ENCODE measurements at regions not wholly inside any gene's neighbourhood (a gene's known extent, or its start where the extent isn't known, plus 50 kb on each side); places are given as distances from the start of the nearest gene placed in this dataset.

DNA sequence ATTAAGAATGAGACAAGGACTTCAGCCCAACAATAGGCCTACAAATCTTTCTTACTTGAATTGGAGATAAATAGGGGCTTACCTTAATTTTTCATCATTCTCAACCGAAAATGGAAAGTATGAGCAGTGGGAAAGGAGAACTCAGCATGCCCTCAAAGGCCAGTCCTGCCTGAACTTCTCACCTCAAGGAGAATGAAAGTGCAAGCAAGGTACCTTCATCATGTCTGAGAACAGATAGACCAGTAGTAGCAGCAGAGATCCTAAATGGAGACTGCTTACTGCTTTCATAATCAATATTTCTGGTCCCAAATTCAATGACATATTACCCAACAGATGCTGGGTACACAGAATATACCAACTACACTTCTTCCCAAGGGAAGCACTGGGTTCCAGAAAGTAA is 194.0 kb upstream of the SLITRK1 start:
- no peak for DNase-seq (ENCODE audit: low read depth)

DNA sequence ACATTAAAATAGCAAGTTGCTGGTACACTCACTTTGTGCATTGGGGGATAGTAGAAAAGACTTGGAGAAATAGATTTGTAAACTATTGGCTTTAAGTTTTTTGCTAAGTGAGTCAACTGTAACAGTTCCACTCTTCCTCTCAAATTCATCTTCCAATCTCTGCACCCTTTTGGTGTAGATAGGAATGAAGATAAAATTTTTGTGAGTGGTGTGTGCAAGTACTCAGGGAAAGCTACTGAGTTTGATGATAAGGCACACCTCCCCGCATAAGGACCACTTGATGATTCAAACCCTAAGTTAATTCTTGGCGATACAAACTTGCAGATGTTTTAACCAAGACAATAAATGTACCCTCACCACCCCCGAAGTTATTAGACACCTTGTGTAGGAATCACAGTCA is 168.3 kb upstream of the SLITRK1 start:
- DNase-seq (ENCODE audit: low read depth), result no peak

DNA sequence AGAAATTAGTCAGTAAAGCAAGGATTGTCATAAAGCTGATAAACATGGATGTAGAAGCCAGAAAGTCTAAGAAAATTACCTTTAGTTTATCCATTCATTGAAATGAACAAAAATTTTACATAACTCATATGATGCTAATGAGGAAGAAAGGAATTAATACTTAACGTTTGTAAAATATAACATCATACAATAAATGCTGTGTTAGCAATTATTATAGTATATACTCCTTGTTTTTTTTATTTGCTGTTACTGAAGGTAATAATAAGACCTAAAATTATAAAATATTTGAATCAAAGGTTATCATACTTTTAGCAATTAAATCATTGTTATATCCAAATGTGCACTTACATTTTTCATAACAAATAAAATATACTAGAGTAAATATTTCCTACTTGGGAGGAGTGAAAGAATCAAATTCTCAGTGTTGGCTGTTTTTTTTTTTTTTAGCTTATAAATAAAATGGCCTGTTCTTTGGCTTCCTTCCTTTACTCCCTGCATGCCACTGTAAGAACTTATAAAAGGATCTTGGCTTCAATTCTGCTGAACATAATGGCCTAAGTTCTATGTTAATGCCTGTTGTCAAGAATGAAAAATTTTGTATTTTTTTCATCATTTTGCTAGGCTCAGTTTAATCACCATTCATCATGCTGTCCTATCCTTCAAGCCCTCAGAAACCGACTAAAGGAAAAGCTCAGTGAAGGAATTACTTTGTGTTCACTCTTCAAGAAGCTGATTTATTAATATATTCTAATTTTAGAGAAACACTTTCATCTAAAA is 167.4 kb upstream of the SLITRK1 start:
- no peak for DNase-seq (ENCODE audit: low read depth)

DNA sequence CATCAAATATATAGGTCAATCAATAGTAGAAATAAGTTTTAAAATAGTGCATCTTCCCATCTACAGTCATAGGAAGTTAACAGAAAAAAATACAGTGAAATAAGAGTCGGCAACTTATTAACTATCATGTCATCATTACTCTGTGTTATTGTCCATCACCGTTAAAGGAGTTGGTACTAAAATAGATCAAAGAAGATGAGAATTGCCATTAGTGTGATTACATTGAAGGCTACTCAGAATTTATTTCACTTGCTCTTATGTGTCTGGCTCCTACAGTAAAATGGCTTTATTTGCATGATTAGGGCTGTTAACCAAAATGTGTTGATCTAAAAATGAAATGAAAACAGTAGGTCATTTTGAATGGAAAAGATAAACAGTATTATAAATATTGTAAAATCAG is 162.5 kb upstream of the SLITRK1 start:
- DNase-seq (ENCODE audit: low read depth), result no peak

DNA sequence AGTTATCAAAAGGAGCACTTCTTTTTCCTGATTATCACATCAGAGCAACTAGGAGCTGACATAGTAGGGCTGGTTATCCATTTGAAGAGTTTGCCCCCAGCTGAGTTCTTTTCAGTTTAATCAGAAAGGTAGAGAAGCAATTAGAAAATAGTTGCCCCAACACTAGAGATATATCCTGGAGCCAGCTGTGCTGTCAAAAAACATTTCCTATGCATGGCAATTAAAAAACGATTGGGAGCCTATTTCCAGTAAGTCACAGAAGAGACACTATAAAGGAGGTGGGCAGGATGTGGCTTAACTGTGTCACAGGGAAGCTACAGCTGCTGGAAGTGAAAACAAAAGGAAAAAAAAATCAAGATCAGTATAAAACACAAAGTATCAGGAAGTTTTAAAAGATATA is 155.7 kb upstream of the SLITRK1 start:
- no peak for DNase-seq (ENCODE audit: low read depth)

DNA sequence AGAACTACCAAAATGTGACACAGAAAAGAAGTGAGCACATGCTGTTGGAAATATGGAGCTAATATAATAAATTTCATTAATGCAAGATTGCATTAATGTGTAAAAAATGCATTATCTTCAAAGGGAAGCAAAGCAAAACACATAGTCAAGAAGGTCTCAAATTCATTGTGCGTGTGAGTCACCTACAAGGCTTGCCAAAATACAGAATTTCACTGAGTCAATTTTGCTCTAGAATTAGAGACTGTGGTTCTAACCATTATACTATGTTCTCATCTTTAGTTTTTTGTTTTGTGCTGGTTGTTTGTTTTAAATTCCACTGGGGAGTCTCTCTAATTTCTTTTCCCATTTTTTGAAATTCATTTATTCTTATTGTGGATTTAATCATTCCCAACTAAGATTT is 149.8 kb upstream of the SLITRK1 start:
- no peak for DNase-seq (ENCODE audit: low read depth)

DNA sequence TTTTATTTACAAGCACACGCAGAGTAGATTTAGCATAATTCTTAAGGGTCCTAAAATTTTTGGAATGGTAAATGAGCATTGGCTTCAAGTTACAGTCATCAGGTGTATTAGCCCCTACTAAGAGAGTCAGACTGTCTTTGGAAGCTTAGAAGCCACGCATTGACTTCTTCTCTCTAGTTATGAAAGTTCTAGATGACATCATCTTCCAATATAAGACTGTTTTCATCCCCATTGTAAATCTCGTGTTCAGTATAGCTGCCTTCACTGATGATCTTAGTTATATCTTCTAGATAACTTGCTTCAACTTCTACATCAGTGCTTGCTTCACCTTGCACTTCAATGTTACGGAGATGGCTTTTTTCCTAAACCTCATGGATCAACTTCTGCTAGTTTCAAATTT is 148.8 kb upstream of the SLITRK1 start:
- no peak for DNase-seq (ENCODE audit: low read depth)

DNA sequence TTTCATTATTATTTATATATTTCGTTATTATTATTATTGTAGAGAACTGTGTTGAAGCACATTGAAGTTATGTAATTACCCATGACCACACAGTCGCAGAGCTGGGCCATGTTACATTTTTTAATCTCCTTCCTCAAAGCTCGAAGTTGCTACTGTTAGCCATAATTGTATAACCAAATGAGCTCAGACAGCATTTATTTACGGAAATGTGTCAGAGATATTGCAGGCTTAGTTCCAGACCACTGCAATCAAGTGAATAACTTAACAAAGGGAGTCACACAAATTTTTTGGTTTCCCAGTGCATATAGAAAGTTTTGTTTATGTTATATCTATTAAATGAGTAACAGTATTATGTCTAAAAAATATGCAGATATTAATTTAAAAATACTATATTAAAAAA is 147.1 kb upstream of the SLITRK1 start:
- no peak for DNase-seq (ENCODE audit: low read depth)

DNA sequence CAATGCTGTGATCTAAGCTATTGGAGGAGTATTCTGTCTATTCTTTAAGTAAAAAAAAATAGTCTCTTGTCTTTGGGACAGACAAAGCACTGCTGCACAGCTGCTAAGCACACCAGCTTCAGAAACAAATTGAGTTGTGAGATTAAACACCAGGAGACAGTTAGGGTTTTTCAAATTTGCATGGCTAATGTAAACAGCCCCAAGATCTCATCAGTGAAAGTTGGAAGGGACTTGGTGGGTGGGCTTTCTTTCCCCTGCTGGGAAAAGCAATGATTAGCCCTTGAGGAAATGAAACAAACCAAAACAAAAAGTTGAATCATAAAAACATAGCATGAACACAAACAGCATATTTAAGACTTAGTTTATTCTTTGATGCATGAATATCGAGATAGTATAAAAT is 143.6 kb upstream of the SLITRK1 start:
- DNase-seq (ENCODE audit: low read depth), result no peak

DNA sequence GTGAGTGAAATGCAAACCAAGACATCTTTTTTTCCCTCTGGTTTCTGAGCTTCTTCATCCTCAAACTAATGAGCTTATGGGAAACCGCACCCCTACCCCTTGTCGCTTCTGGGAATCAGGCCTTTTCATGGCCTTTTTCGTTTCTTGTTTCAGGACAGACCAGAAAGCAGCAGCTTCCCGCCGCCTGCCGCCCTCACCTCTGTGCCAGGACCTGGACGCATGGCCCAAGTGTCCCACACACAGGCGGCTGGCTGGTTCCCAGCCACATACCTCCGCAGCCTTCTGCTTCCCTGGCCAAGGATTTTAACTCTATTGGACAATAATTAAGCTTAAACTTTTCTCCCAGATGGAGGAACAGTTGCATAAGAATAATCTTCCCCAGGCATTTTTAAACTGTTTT is 114.1 kb upstream of the SLITRK1 start:
- no peak for DNase-seq (ENCODE audit: low read depth)

DNA sequence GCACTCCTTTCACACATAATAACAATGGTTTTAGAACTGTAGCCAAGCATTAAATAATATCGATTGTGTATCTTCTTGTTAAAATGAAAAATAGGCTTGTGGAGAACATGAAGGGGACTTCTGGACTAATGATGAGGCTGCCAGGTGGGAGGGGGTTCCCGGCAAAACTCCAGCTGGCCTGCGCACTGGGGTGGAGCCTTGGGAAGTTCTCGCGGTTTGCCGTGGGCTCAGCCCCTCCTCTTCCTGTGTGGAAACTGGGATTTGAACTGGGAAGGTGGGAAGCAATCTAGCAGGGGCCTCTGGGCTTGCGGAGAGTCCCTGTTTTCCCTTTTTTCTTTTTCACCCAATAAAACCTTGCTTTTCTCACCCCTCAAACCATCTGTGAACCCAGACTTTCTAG is 113.7 kb upstream of the SLITRK1 start:
- no peak for DNase-seq (ENCODE audit: low read depth)

- no peak for DNase-seq (ENCODE audit: low read depth)
Measured at GRCh38 chr13:83992566-83993358, 110.5 kb upstream of the SLITRK1 start.

DNA sequence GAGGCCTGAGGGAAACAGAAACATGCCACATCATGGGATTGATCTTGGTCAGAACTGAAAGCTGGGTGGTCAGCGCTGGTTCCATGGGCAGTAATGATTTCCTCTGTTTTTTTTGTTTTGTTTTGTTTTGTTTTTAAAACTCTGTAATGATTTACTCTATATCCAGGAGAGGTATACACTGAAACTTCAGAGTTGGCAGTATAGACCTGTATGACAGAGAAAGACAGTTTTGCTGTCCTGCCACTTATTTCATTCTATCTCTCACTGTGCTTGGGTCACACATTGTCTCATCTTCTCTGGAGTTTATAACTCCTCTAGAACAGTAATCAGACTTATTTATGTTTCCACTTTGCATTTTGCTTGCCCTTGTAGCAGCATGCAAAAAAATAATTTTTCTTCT is 105.1 kb upstream of the SLITRK1 start:
- DNase-seq (ENCODE audit: low read depth), result no peak

- no peak for DNase-seq (ENCODE audit: low read depth)
Measured at GRCh38 chr13:83984793-83985192, 102.5 kb upstream of the SLITRK1 start.

- no peak for DNase-seq (ENCODE audit: low read depth)
Measured at GRCh38 chr13:83980331-83980730, 98.1 kb upstream of the SLITRK1 start.

- no peak for DNase-seq (ENCODE audit: low read depth)
Measured at GRCh38 chr13:83975655-83976165, 93.4 kb upstream of the SLITRK1 start.

- no peak for DNase-seq (ENCODE audit: low read depth)
Measured at GRCh38 chr13:83958531-83958930, 76.3 kb upstream of the SLITRK1 start.

- DNase-seq (ENCODE audit: low read depth), result no peak
Measured at GRCh38 chr13:83955011-83955410, 72.7 kb upstream of the SLITRK1 start.

DNA sequence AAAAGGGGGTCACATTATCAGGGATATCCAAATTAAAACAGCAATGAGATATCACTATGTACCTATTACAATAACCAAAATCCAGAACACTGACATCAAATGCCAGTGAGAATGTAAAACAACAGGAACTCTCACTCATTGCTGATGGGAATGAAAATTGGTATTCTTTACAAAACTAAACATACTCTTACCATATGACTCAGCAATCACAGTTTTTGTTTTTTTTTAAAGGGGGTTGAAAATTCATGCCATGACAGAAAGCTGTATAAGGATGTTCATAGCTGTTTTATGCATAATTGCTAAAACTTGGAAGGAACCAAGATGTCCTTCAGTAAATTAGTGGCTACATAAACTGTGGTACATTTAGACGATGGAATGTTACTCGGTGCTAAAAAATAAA is 71.6 kb upstream of the SLITRK1 start:
- no peak for DNase-seq (ENCODE audit: low read depth)

- no peak for DNase-seq (ENCODE audit: low read depth)
Measured at GRCh38 chr13:83950293-83950692, 68.0 kb upstream of the SLITRK1 start.

- no peak for DNase-seq (ENCODE audit: low read depth)
Measured at GRCh38 chr13:83943530-83944279, 61.4 kb upstream of the SLITRK1 start.

GRCh38 chr13:83941701-83942335 is 59.5 kb upstream of the SLITRK1 start:
- no peak for DNase-seq (ENCODE audit: low read depth)

Measured in CMK (cell line).